ENCODE measurements at regions not wholly inside any gene's neighbourhood (a gene's known extent, or its start where the extent isn't known, plus 50 kb on each side); places are given as distances from the start of the nearest gene placed in this dataset.
"Not testable (repeated sequence)": the region's sequence is repeated elsewhere in the genome, so short reads cannot be mapped to it uniquely, and the experiment has no call there.

GRCh38 chr12:14216405-14217294 lies 148.8 kb upstream of the ATF7IP start:
- DNase-seq (ENCODE audit: low spot score): no peak
- no peak for ATAC-seq (ENCODE audit: low FRiP score)
- TF ChIP-seq CTCF (IDR thresholded peaks at IDR 0.05): no peak

GRCh38 chr12:14219156-14219555 lies 146.3 kb upstream of the ATF7IP start:
- ATAC-seq (ENCODE audit: low FRiP score) (no peak), DNase-seq (ENCODE audit: low spot score) (no peak)
- no peak for TF ChIP-seq CTCF (IDR thresholded peaks at IDR 0.05)

GRCh38 chr12:14219670-14220069 lies 145.8 kb upstream of the ATF7IP start:
- DNase-seq (ENCODE audit: low spot score); ATAC-seq (ENCODE audit: low FRiP score): not testable (repeated sequence)

- TF ChIP-seq CTCF (IDR thresholded peaks at IDR 0.05): no peak
- ATAC-seq (ENCODE audit: low FRiP score) (no peak), DNase-seq (ENCODE audit: low spot score) (no peak)
Measured at GRCh38 chr12:14225064-14225463, 140.4 kb upstream of the ATF7IP start.

GRCh38 chr12:14235176-14235575 lies 130.3 kb upstream of the ATF7IP start:
- DNase-seq (ENCODE audit: low spot score); ATAC-seq (ENCODE audit: low FRiP score): not testable (repeated sequence)

GRCh38 chr12:14236641-14237040 lies 128.8 kb upstream of the ATF7IP start:
- not testable (repeated sequence) for ATAC-seq (ENCODE audit: low FRiP score); DNase-seq (ENCODE audit: low spot score)

GRCh38 chr12:14238221-14238792 lies 127.2 kb upstream of the ATF7IP start:
- no peak for DNase-seq (ENCODE audit: low spot score)
- TF ChIP-seq CTCF (IDR thresholded peaks at IDR 0.05): no peak
- ATAC-seq (ENCODE audit: low FRiP score): no peak

GRCh38 chr12:14239350-14239934 lies 126.0 kb upstream of the ATF7IP start:
- no peak for TF ChIP-seq CTCF (IDR thresholded peaks at IDR 0.05)
- no peak for ATAC-seq (ENCODE audit: low FRiP score)
- no peak for DNase-seq (ENCODE audit: low spot score)

Data from omental fat pad (tissue), 3 donors.